WERI-Rb-1 (cell line): ENCODE measurements at regions not wholly inside any gene's neighbourhood (a gene's known extent, or its start where the extent isn't known, plus 50 kb on each side); places are given as distances from the start of the nearest gene placed in this dataset.

Experiments used
- DNase-seq: peaks from one replicate; pipeline ENCODE4 v3.0.0-alpha.2; 2020
- H3K27ac ChIP-seq: fragments of 250-450 bp; sonication (Bioruptor Pico); 2 replicates; pipeline ENCODE4 v1.5.1; 2020; ENCODE audit warnings: mild to moderate bottlenecking, moderate library complexity
- H3K27me3 ChIP-seq: fragments of 250-450 bp; sonication (Bioruptor Pico); 2 replicates; pipeline ENCODE4 v1.5.1; 2021; ENCODE audit warnings: mild to moderate bottlenecking, low read depth, moderate library complexity; ENCODE audit not compliant: insufficient read depth, severe bottlenecking
- H3K36me3 ChIP-seq: fragments of 250-450 bp; sonication (Bioruptor Pico); 2 replicates; pipeline ENCODE4 v1.5.1; 2020; ENCODE audit warnings: mild to moderate bottlenecking, moderate library complexity
- H3K4me3 ChIP-seq: 2 replicates; pipeline ENCODE4 v1.5.1; 2011; ENCODE audit warnings: low read depth, mild to moderate bottlenecking, control low read depth, low read length
- H3K9me3 ChIP-seq: fragments of 250-450 bp; sonication (Bioruptor Pico); 2 replicates; pipeline ENCODE4 v1.5.1; 2021; ENCODE audit warnings: mild to moderate bottlenecking, moderate library complexity; ENCODE audit not compliant: severe bottlenecking
- TF ChIP-seq, protein P1 (sequence below): IDR thresholded peaks from 2 replicates; pipeline ENCODE4 v1.5.1; 2011; ENCODE audit warnings: low read depth, mild to moderate bottlenecking, control low read depth, inconsistent platforms, low read length

GRCh38 chr16:79734721-79735120, 134.2 kb upstream of the MAF start:
- Histone ChIP-seq H3K27ac (no peak overlapping the region), H3K36me3 (no peaks in the 10 kb centered on the region), H3K4me3 (no peak overlapping the region), H3K9me3 (no peaks in the 10 kb centered on the region), H3K27me3 (peaks cover 45% of the 10 kb centered on the region)
- TF ChIP-seq, protein P1, sequence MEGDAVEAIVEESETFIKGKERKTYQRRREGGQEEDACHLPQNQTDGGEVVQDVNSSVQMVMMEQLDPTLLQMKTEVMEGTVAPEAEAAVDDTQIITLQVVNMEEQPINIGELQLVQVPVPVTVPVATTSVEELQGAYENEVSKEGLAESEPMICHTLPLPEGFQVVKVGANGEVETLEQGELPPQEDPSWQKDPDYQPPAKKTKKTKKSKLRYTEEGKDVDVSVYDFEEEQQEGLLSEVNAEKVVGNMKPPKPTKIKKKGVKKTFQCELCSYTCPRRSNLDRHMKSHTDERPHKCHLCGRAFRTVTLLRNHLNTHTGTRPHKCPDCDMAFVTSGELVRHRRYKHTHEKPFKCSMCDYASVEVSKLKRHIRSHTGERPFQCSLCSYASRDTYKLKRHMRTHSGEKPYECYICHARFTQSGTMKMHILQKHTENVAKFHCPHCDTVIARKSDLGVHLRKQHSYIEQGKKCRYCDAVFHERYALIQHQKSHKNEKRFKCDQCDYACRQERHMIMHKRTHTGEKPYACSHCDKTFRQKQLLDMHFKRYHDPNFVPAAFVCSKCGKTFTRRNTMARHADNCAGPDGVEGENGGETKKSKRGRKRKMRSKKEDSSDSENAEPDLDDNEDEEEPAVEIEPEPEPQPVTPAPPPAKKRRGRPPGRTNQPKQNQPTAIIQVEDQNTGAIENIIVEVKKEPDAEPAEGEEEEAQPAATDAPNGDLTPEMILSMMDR: no peak
- DNase-seq: no peak

- Histone ChIP-seq H3K9me3 (no peaks in the 10 kb centered on the region), H3K36me3 (no peaks in the 10 kb centered on the region), H3K27ac (no peak overlapping the region), H3K27me3 (peaks cover 45% of the 10 kb centered on the region), H3K4me3 (no peak overlapping the region)
- DNase-seq: no peak
- TF ChIP-seq, protein P1: no peak
These were observed 128.3 kb upstream of the MAF start for GRCh38 chr16:79728923-79729240.

DNA sequence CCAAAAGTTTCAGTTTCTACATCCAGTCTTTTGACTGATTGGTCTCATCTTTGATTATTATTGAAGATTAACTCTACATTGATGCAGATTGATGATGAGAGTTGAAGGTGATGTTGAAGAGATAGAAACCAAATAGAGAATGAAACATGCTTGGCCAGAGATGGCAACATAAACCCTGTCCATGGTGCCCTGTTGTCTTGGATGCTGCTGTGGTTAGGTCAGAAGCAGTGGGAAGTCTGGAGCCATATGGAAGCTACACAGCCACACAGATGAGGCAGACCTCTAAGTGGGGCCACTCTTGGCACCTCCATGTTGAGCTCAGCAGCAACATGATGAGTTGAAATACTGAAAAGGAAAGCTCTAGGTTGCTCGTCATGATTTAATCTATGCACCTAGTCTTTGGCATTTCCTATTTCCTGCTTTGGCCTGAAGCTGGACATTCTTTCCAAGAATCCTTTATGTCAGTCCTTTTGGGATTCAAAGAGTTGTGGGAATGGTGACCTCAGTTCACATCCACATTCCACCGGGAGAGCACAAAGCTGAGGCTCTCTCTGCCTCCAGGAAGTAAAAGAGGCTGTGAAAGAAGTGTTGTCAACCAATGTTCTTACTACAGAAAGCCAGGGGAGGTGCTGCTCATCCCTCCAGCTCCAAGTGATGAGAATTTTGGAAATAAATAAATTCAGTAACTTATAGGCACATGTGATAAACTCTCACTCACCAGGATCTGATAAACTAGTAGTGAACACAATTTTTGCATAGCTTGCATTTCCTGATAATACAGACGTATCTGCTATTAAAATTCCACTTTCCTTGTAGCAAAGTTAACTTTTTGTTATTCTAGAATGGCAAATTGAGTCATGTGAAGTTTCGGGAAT, 127.7 kb upstream of the MAF start:
- no peaks in the 10 kb centered on the region for H3K36me3 ChIP-seq
- DNase-seq: no peak
- peaks cover 51% of the 10 kb centered on the region for H3K27me3 ChIP-seq
- no peak overlapping the region for H3K27ac ChIP-seq
- H3K9me3 ChIP-seq: no peaks in the 10 kb centered on the region
- TF ChIP-seq, protein P1: no peak
- no peak overlapping the region for H3K4me3 ChIP-seq

DNA sequence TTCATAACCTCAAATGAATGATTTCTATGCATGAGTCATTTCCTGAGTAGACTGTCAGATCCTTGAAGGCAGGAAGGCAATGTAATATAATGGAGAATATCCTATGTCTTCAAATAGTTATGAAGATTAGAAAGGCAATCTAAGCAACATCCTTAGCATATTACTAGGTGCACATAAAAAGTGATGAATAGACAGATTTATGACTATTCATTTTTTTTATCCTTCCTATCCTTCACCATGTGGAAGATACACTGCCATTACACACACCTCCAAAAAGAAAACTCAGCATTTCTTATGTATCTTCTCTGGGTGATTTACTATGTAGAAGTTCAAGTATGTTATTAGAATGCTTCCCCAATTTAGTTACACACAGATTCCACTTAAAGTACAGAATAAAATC, 126.4 kb upstream of the MAF start:
- no peaks in the 10 kb centered on the region for H3K36me3 ChIP-seq
- TF ChIP-seq, protein P1: no peak
- no peak overlapping the region for H3K27ac ChIP-seq
- H3K4me3 ChIP-seq: no peak overlapping the region
- H3K27me3 ChIP-seq: peaks cover 42% of the 10 kb centered on the region
- H3K9me3 ChIP-seq: no peaks in the 10 kb centered on the region
- no peak for DNase-seq

DNA sequence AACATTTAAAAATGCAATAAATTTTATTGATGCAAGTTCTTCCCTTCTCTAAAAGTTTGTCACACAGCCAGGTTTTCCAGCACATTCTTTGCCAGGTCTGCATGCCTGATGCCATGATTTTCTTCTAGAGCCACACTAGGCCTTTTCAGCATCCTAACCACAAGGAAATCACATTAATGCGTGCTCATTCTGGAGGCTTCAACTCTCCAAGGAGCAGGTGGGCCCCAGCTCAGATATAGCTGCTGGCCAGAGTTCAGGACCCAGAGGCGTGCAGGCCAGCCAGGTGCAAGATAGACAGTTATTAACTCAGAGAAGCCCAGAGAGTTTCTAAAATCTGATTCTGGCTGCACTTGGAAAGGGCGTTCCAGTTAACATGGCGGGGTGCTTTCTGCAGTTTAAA, 124.5 kb upstream of the MAF start:
- Histone ChIP-seq H3K4me3 (no peak overlapping the region), H3K27ac (no peak overlapping the region), H3K9me3 (no peaks in the 10 kb centered on the region), H3K36me3 (no peaks in the 10 kb centered on the region), H3K27me3 (peaks cover 49% of the 10 kb centered on the region)
- DNase-seq: no peak
- TF ChIP-seq, protein P1: no peak
